Skeletal muscle satellite cell (primary cell): ENCODE measurements at regions not wholly inside any gene's neighbourhood (a gene's known extent, or its start where the extent isn't known, plus 50 kb on each side); places are given as distances from the start of the nearest gene placed in this dataset.

Experiments
- H3K27me3 ChIP-seq: 2 replicates; pipeline ENCODE4 v1.7.0; 2013; ENCODE audit warnings: low read length; ENCODE audit not compliant: control insufficient read depth, insufficient read depth
- H3K36me3 ChIP-seq: 2 replicates; pipeline ENCODE4 v1.7.0; 2013; ENCODE audit warnings: mild to moderate bottlenecking, control low read depth, low read length; ENCODE audit not compliant: insufficient read depth
- H3K4me1 ChIP-seq: 2 replicates; pipeline ENCODE4 v1.7.0; 2013; ENCODE audit warnings: low read length; ENCODE audit not compliant: control insufficient read depth, insufficient read depth
- H3K4me2 ChIP-seq: 2 replicates; pipeline ENCODE4 v1.7.0; 2013; ENCODE audit warnings: mild to moderate bottlenecking, low read length
- H3K4me3 ChIP-seq: 2 replicates; pipeline ENCODE4 v1.7.0; 2013; ENCODE audit warnings: low read length
- H3K9ac ChIP-seq: 2 replicates; pipeline ENCODE4 v1.7.0; 2013; ENCODE audit warnings: mild to moderate bottlenecking, low read depth, low read length, moderate library complexity
- H3K9me3 ChIP-seq: replicated peaks from 2 replicates; pipeline ENCODE4 v1.7.0; 2013; ENCODE audit warnings: mild to moderate bottlenecking, control low read depth, low read length

DNA sequence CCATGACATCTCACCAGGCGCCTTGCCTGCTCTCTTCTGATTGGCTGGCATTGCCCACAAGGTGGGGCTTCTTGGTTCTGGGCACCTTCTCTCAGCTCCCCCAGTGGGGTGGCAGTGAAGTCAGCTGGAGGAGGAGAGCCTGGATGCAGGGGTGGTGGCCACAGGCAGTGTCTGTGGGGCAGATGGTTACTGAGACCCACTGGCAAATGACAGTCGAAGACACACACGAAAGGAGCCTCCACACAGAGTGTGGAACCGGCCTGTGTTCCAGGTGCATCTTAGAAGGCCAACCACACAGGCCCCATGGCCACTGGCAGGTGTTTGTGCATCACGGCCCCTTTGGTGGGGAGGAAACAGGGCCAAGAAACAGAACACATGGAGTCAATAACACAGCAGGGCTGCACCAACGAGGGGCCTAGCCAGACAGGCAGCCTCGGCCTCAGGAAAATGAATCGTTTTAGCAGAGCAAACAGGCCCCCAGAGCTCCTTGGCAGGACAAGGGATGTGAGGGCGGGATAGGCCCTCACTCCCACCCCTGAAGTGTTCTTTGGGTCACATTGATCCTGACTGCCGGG lies 683.4 kb downstream of the TBC1D22A start:
- H3K4me3 ChIP-seq: no peak overlapping the region
- no peak overlapping the region for H3K9ac ChIP-seq
- no peaks in the 10 kb centered on the region for H3K27me3 ChIP-seq
- no peak overlapping the region for H3K4me2 ChIP-seq
- peaks cover 8% of the 10 kb centered on the region for H3K9me3 ChIP-seq
- no peaks in the 10 kb centered on the region for H3K36me3 ChIP-seq
- H3K4me1 ChIP-seq: no peaks in the 10 kb centered on the region

DNA sequence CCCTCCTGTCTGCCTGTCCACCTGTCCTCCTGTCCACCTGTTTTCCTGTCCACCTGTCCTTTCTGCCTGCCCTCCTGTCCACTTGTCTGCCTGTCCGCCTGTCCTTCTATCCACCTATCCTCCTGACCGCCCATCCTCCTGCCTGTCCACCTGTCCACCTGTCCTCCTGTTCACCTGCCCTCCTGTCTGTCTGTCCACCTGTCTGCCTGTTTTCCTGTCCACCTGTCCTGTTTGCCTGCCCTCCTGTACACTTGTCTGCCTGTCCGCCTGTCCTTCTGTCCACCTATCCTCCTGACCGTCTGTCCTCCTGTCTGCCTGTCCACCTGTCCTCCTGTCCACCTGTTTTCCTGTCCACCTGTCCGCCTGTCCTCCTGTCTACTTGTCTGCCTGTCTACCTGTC lies 682.8 kb downstream of the TBC1D22A start:
- Histone ChIP-seq H3K27me3 (no peaks in the 10 kb centered on the region), H3K36me3 (no peaks in the 10 kb centered on the region), H3K4me3 (no peak overlapping the region), H3K9ac (no peak overlapping the region), H3K4me2 (no peak overlapping the region), H3K4me1 (no peaks in the 10 kb centered on the region), H3K9me3 (peaks cover 8% of the 10 kb centered on the region)

DNA sequence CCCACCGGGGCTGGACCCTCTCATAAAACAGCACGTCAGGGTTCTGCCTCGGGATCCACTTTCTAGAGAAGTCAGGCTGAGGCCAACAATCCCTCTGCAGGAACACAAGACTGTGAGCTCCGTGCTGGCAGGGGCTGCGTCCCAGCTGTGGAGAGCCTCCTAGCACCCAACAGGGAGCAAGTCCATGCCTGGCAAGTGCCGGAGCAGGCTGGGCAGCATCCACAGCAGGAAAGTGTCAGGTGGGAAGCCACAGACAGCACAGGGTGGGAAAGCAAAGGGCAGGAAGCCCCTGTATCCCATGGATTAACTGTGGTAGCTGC lies 682.3 kb downstream of the TBC1D22A start:
- Histone ChIP-seq H3K36me3 (no peaks in the 10 kb centered on the region), H3K9ac (no peak overlapping the region), H3K4me3 (no peak overlapping the region), H3K4me1 (no peaks in the 10 kb centered on the region), H3K9me3 (peaks cover 8% of the 10 kb centered on the region), H3K27me3 (no peaks in the 10 kb centered on the region), H3K4me2 (no peak overlapping the region)

DNA sequence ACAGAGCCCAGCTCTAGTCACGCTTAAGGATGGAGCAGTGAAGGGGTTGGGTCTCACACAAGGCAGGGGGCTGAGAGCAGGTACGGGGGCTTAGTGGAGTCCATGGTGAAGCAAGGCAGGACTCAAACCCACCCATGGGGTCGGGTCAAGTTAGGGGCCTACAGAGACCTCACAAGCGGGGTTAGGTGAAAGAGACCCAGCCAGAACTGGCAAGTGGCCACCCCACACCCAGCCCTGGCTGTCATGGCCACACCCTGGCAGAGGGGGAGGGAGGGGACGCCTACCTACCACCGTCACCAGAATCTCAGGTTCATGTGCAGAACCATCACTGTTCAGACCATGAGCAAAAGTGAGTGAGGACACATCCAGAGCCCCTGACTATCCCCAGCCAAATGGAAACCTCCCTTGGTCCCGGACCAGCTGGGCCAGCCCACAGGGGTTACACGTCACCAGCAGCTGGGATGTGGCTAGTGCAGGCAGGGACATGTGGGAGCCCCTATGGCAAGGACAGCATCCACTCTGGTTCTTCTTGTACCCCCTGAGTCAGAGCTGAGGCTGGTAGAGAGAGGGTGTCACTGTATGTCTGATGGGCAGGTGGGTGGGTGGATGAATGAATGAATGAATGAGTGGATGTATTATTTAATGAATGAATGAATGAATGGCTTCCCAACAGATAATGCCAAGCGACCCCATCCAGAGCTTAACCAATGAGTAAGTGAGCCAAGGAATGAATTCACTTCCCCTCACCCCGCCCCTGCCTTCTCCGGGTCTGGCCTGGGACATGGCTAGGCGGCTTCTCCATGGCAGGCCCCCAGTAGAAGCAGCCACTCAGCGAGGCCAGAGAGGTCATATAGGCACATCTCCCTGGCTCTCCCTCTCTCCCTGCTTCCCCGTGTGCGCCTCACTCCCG lies 681.6 kb downstream of the TBC1D22A start:
- no peaks in the 10 kb centered on the region for H3K36me3 ChIP-seq
- H3K9me3 ChIP-seq: peaks cover 8% of the 10 kb centered on the region
- H3K4me3 ChIP-seq: no peak overlapping the region
- H3K4me2 ChIP-seq: no peak overlapping the region
- H3K9ac ChIP-seq: no peak overlapping the region
- H3K4me1 ChIP-seq: no peaks in the 10 kb centered on the region
- H3K27me3 ChIP-seq: no peaks in the 10 kb centered on the region

DNA sequence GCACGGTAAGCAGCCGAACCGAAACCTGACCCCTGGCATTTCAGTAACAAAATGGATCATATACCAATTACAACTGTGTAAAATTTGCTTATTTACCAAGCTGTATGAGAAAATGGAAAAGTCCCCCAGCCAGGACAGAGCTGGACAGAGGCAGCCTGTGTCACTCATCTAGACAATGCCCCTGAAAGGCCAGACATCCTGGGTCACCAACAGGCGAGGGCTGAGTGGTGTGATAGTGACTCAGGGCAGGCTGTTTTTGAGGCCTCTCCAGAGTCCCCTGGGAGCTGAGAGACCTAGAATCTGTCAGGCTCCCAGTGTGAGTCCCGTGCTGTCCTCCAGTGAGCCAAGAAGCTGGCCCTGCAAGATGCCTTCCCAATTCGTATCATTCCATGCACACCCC lies 680.4 kb downstream of the TBC1D22A start:
- peaks cover 8% of the 10 kb centered on the region for H3K9me3 ChIP-seq
- H3K4me2 ChIP-seq: no peak overlapping the region
- no peak overlapping the region for H3K9ac ChIP-seq
- H3K4me1 ChIP-seq: no peaks in the 10 kb centered on the region
- H3K4me3 ChIP-seq: no peak overlapping the region
- no peaks in the 10 kb centered on the region for H3K36me3 ChIP-seq
- no peaks in the 10 kb centered on the region for H3K27me3 ChIP-seq

DNA sequence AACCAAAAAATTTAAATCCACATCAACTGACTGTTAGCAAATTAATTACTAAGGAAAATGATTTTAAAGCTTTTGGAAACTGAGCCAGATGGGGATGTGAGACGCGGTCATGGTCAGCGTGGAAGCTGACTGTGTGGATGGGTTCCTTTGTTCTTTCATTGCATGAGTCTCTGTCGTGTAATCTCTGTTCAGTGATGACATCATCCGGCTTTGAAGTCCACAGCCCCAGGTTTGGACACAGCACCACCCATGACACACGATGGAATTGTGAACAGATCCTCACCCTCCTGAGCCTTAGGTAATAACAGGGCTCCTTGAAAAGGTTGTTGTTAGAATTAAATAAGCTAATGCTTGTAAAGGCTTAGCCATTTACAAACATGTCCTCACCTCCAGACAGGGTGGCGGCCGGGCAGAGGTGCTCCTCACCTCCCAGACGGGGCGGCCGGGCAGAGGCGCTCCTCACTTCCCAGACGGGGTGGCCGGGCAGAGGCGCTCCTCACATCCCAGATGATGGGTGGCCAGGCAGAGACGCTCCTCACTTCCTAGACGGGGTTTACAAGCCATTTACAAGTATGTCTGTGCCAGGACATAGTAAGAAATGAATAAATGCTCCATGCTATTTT lies 677.3 kb downstream of the TBC1D22A start:
- Histone ChIP-seq H3K4me3 (no peak overlapping the region), H3K9ac (no peak overlapping the region), H3K27me3 (no peaks in the 10 kb centered on the region), H3K4me2 (no peak overlapping the region), H3K9me3 (no peaks in the 10 kb centered on the region), H3K36me3 (no peaks in the 10 kb centered on the region), H3K4me1 (no peaks in the 10 kb centered on the region)

DNA sequence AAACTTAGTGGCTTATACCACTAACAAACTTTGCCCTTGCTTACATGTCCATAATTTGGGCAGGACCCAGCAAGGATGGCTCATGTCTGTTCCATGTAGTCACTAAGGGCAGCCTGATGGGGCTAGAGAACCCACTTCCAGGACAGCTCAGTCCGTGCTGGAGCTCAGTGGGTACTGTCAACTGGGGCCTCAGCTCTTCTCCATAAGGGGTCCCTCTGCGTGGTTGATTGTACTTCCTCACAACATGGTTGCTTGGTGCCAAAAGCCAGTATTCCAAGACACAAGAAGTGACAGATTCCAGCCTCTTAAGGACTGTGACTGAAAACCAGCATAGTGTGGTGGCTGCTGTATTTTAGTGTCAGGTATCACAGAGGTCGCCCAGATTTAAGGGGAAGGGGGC lies 675.2 kb downstream of the TBC1D22A start:
- Histone ChIP-seq H3K4me3 (no peak overlapping the region), H3K4me1 (no peaks in the 10 kb centered on the region), H3K36me3 (no peaks in the 10 kb centered on the region), H3K4me2 (no peak overlapping the region), H3K9ac (no peak overlapping the region), H3K27me3 (no peaks in the 10 kb centered on the region), H3K9me3 (no peaks in the 10 kb centered on the region)

DNA sequence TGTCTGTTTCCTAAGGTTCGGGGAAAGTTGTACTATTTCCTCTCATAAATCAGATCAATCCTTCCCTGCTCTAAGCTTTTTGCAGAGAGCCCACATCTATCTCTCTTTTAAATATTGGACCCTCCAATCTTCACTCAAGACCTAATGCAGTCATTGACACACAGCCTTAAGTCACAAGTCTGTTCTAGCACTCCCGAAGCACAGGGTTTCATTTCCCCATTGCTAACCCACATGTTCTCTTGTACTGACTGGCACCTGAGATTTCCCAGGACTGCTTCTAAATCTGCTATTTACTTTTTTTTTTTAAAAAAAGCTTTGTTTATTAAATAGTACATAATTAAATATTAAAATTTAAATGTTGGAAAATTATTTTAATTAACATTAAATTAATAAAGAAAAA lies 674.7 kb downstream of the TBC1D22A start:
- Histone ChIP-seq H3K27me3 (no peaks in the 10 kb centered on the region), H3K36me3 (no peaks in the 10 kb centered on the region), H3K4me1 (no peaks in the 10 kb centered on the region), H3K4me2 (no peak overlapping the region), H3K9ac (no peak overlapping the region), H3K4me3 (no peak overlapping the region), H3K9me3 (no peaks in the 10 kb centered on the region)

DNA sequence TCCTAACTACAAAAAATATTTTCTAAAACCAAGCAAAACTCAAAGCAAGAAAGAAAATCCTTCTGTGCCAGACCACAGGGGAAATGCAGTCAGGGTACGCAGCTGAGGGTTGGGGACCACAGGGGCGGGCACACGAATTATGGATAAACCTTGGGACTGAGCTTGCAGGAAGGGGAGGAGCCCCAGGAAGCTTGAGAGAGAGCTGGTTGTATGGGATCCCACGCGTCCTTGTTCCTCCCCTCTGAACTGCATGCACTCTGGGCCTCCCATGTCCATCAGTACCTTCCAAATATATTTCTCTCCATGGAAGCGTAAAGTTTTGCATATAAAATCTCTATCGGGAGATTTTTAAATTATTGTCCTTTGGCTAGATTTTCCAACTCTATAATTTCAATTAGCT lies 673.4 kb downstream of the TBC1D22A start:
- H3K4me1 ChIP-seq: no peaks in the 10 kb centered on the region
- no peaks in the 10 kb centered on the region for H3K36me3 ChIP-seq
- H3K9ac ChIP-seq: no peak overlapping the region
- H3K4me3 ChIP-seq: no peak overlapping the region
- no peak overlapping the region for H3K4me2 ChIP-seq
- no peaks in the 10 kb centered on the region for H3K27me3 ChIP-seq
- no peaks in the 10 kb centered on the region for H3K9me3 ChIP-seq

DNA sequence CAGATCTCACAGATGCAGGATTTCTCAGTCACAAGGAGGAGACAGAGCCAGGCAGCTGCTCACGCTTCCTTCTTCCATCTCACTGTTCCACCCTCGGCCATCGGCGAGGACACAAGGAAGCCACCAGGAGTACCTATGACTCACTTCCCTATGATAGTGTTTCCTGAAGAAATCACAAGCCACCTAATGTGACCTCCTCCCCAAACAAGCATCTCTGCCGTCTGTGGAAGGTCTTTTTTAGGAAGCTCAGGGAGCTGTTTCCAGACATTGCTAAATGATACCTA lies 672.7 kb downstream of the TBC1D22A start:
- no peaks in the 10 kb centered on the region for H3K27me3 ChIP-seq
- H3K4me2 ChIP-seq: no peak overlapping the region
- H3K36me3 ChIP-seq: no peaks in the 10 kb centered on the region
- H3K4me1 ChIP-seq: no peaks in the 10 kb centered on the region
- no peak overlapping the region for H3K4me3 ChIP-seq
- H3K9me3 ChIP-seq: no peaks in the 10 kb centered on the region
- H3K9ac ChIP-seq: no peak overlapping the region

DNA sequence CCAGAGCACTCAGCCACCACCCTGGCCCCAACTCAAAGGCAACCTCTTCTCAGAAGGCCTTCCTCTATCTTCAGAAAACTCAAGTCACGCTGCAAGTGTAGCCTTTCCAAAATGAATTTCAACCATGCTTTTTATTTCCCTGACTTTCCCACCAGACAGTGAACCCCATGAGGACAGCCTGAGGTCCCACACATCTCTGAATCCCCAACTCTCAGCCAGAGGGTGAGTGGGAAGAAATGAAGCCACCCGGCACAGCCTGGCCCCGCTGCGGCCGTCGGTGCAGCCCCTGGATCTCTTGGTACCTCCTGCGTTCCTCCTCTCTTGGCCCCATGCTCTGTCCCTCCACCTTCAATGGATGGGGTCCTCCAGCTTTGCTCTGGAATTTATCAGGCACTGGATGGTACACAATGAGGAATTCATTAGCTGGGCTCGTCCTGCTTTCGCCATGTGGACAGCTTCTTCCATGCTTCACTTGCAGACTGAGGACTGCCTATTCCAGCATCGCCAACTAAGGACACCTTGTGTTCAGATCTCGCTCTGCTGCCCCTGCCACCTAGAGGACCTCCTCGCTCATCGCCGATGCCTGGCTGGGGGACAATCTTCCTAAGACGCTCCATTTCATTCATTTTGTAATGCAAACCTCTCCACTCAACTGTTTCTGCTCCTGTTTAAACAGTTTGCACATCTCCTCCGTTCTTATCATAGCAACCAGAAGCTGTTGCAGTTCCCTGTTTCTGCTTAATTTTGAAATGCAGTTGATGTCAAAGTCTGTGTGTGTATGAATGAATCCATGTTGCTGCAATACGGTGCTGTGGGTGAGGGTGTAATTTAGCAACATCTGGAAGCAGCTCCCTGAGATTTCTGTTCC lies 672.1 kb downstream of the TBC1D22A start:
- Histone ChIP-seq H3K27me3 (no peaks in the 10 kb centered on the region), H3K4me1 (no peaks in the 10 kb centered on the region), H3K36me3 (no peaks in the 10 kb centered on the region), H3K9ac (no peak overlapping the region), H3K9me3 (no peaks in the 10 kb centered on the region), H3K4me2 (no peak overlapping the region), H3K4me3 (no peak overlapping the region)
